GM18505 (cell line): ENCODE measurements at regions not wholly inside any gene's neighbourhood (a gene's known extent, or its start where the extent isn't known, plus 50 kb on each side); places are given as distances from the start of the nearest gene placed in this dataset.

Experiments
- ATAC-seq: cut with Tn5 transposase; IDR thresholded peaks from one replicate; pipeline ENCODE4 v1.9.1; 2021; ENCODE audit not compliant: unreplicated experiment
- POLR2A ChIP-seq: IDR thresholded peaks from 4 replicates; pipeline ENCODE4 v1.6.1; 2011; ENCODE audit warnings: borderline replicate concordance; ENCODE audit not compliant: insufficient read depth, insufficient read length; ENCODE audit errors: extremely low read depth

DNA sequence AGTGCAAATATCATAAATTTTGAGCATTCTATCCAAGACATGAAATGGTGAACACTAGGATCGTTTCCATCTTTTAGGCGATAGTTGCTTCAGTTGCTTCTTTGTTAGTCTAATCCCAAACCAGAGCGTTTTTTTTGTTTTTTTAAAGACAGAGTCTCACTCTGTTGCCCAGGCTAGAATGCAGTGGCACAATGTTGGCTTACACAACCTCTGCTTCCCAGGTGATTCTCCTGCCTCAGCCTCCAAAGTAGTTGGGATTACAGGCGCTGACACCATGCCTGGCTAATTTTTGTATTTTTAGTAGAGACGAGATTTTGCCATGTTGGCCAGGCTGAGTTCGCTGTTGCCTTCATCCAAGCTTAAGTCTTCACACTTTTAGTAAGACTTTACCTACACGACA, 265.3 kb downstream of the SHQ1 start:
- TF ChIP-seq POLR2A = no peak
- no peak for ATAC-seq

DNA sequence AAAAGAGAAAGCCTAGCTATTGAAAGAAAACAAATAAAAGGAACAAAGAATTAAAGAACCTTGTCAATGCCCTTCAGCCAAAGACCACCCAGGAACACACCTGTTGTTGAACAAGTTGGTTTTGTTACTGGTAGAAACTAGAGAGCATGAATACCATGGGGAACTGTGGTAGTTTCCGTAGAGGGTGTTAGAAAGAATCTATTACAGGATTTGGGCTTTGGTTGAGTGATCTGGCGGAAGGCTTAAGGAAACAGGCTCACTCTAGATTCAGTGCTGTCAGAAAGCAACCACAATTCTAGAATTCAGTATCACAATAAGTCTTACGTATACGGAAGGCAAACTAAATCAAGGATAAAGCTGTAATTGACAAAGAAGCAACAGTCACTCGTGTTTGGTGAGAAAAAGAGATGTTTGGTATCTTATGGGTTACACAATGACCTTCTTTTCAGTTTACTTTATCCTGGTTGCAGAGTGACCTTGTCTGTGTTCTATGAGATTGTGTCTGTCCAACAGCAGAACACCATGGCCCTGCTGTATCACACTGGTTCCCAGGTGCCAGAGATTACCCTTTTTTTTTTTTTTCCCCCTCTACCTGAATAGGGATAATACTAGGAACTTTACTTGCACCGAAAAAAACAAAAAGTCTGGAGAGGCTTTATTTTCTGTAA, 265.9 kb downstream of the SHQ1 start:
- peak; percentile 97 for ATAC-seq
- no peak for TF ChIP-seq POLR2A

DNA sequence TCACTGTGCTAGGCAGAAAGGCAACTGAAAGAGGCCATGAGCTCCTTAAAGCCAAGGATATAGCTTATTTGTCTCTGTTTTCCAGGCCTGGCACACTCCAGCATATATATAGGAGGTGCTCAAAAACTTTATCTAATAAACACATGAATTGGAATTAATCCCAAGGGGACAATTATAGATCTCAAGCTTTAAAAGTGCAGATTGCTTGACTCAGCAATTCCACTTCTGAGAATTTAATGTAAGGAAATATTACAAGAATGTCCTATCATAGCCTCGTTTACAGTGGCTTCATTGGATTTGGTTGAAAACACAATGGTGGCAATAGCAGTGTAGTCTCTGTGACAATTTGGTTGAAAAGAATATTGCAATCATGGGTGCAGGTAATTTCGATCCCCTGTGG, 267.3 kb downstream of the SHQ1 start:
- no peak for TF ChIP-seq POLR2A

DNA sequence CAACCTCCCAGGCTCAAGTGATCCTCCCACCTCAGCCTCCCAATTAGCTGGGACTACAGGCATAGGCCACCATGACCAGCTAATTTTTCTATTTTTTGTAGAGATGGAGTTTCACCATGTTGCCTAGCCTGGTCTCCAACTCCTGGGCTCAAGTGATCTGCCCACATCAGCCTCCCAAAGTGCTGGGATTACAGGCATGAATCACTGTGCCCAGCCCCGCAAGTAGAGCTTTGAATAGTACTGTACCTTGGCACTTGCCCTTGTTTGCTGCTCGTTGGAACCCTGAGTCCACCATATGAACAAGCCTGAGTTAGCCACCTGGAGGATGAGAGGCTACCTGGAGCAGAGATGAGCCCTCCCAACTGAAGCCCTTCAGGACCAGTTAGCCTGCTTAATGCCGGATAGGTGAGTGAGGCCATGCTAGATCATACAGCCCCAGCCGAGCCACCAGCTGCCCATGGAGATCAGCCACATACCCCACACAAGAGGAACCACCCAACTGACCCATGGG, 267.9 kb downstream of the SHQ1 start:
- no peak for TF ChIP-seq POLR2A
- no peak for ATAC-seq

More for the DNA sequence above, 267.3 kb downstream of the SHQ1 start:
- no peak for ATAC-seq

DNA sequence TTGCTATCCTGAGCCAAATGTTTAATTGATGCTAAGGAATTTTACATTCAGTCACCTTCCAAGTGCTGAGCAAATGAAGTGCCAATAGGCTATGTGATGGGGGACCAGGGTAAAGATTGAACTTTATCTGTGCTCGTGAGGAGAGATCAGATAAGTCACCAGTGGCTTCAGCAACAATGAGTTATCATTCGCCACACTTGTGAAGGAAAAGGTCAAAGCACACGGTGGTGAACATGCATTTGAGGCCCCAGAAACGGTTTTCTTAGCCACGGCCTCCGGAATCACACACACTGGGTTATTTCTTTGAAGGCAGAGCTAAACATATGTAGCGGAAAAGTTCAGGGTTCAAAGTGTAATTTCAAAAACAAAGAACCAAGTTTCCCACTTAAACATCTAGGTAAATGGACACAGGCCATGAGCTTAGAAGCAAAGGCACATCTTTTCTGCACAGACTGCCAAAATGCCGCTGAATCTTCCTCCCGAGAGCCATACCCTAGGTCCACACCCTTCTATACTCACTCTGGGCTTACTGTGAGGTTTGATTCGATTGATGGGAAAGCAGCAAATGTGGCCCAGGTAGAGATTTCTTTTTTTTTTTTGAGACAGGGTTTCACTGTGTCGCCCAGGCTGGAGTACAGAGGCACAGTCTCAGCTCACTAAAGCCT, 268.5 kb downstream of the SHQ1 start:
- no peak for TF ChIP-seq POLR2A
- no peak for ATAC-seq

DNA sequence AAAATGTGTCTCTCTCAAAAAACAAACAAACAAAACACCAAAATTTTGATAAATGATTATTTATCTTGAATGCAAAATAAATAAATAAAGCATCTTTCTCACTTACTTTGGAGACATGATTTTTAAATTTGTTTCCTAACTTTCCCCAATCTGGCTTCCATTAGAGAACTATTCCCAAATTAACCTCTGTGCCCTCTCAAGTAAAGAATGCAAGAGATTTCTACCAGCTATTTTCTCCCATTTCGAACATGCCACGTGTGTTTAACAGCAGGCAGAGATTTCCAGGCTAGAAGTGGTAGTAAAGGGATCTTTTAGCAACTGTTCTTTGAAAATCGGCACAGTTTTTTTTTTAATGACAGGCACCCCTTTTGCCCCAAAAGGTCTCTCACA, 269.1 kb downstream of the SHQ1 start:
- no peak for ATAC-seq
- no peak for TF ChIP-seq POLR2A

DNA sequence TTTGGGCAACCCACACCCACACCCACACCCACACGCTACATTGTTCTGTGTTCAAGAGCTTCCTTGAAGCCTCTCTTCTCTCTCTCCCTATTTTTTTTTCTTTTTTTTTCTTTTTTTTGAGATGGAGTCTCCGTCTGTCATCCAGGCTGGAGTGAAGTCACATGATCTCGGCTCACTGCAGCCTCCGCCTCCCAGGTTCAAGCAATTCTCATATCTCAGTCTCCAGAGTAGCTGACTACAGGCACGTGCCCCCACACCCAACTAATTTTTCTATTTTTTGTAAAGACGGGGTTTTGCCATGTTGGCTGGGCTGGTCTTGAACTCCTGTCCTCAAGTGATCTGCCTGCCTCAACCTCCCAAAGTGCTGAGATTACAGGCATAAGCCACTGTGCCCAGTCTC, 271.1 kb downstream of the SHQ1 start:
- TF ChIP-seq POLR2A = no peak
- no peak for ATAC-seq

DNA sequence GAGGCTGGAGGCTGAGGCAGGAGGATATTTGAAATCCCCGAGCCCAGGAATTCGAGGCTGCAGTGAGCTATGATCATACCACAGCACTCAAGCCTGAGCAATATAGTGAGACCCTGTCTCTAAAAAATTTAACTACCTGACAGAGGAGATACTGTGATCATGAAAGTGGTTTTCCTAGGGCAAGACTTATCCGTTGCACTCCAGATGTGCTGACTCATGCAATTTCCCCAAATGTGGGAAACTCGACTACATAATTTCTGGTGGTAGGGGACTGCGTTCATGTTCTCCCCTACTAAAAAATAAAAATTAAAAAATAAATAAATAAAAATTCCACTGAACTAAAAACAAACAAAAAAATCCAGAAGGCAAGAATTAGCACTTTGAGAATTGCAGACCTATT, 271.7 kb downstream of the SHQ1 start:
- TF ChIP-seq POLR2A = no peak
- no peak for ATAC-seq

DNA sequence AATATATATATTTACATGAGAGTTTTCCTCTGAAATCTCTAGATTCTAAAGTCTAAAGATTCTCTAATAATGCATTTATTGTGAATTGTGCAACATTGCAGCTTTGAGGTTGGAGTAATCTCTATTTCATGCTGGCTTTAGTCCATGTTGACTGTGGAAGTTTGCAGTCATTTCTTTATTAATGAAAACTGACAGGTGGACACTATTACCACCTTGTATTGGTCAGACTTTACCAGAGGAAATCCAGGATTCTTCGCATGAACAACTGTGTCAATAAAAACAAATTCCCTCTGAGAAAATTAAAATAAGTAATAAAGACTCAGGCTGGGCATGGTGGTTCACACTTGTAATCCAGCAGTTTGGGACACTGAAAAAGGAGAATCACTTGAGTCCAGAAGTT, 274.1 kb downstream of the SHQ1 start:
- TF ChIP-seq POLR2A = no peak
- no peak for ATAC-seq

DNA sequence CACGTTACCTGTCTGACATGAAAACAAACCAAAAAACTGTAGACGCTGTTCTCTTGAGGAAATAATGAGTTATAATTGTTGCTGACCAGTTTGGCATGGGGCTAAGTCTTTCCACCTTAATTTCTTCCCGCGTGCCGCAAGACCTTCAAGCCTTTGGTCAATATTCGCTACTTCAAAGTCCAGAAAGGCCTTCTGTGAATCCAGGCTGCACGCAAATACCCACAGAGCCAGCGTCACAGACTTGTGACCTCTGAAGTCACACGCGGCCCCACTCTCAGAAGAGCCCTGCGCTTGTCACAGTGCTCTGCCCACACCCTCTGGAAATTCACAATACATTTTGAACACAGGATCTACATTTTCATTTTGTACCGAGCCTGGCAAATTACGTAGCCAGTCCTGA, 275.2 kb downstream of the SHQ1 start:
- no peak for TF ChIP-seq POLR2A

DNA sequence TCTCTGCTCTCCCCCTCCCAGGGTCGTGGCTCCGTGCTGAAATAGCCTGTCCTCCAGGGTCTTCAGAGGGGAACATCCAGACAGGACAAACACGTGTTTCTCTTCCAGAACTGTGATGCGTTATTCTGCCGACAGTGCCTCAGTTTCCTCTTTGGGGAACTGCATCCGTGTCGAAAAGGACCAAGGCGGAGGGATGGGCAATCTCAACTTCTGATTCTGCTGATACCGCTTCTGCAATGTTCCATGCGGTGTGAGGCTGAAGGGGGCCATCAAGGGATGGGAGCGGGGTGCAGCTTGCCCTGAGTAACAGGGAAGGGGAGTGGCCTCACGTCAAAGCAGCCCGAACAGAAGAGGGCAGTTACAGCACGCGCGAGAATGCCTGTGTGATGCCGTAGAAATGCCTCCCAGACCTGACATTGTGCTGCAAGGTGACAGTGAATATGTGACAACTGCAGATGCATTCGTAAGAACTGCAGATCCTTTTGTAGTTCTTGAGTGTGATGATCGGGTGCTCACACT, 275.7 kb downstream of the SHQ1 start:
- no peak for TF ChIP-seq POLR2A
- ATAC-seq = no peak

More for the DNA sequence above, 275.2 kb downstream of the SHQ1 start:
- no peak for ATAC-seq

DNA sequence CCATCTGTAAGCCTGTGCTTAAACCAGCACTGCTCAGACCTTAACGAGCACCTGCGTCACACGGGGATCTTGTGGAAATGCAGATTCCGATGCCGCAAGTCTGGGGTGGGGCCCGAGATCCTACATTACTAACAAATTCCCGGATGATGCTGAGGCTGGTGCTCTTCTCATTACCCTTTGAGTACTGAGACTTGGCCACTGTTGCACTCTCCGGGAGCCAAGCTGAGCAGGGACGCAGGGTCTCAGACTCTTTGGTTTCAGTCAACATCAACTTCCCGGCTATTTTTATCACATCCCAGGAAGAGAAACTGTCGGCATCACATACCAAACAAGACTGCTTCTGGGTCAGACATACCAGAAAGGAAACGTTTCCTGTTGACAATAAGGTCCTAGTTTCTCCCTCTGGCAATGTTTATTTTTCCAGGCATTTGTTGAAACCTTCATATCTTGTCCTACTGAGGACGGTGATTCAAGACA, 276.6 kb downstream of the SHQ1 start:
- no peak for ATAC-seq
- no peak for TF ChIP-seq POLR2A

DNA sequence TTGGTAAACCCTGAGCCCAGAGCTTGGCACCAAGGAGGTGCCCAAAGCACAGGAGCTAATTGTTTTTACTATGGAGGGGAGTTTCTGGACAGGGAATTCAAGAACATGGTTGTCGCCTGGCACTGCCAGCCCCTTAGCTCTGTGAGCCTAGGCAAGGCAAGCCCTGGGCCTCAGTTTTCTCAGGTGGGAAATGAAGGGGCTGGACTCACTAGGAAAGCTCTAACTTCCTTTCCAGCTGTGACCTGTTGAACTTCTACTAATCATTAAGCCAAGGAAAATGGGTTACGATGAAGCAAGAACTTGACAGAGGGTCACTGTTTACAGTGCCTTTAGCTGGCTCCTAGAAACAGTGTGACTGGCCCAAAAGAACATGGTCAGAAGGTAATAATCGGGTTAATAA, 277.2 kb downstream of the SHQ1 start:
- no peak for TF ChIP-seq POLR2A
- no peak for ATAC-seq
